MCF 10A (cell line): ENCODE measurements at regions not wholly inside any gene's neighbourhood (a gene's known extent, or its start where the extent isn't known, plus 50 kb on each side); places are given as distances from the start of the nearest gene placed in this dataset.

Source experiments
- BruUV-seq: library from RNA; stranded (reverse); fragments of 400-500 nt; replicated peaks from 2 replicates; lab custom pipeline; 2021; lab: Mats Ljungman, UMichigan
- CTCF ChIA-PET: fragments of 300-600 bp; sonication (Branson Sonifier 250); formaldehyde crosslinking; extraction: SDS; loops from one replicate; lab custom pipeline; 2021; ENCODE audit warnings: antibody characterized with exemption, inconsistent platforms; lab: Yijun Ruan, JAX
- POLR2A ChIA-PET: fragments of 300-600, 350-650 bp; sonication (Branson Sonifier 250); formaldehyde crosslinking; extraction: SDS; loops from one replicate; lab custom pipeline; 2020; ENCODE audit warnings: antibody characterized with exemption, inconsistent platforms; lab: Yijun Ruan, JAX
- DNase-seq: peaks from one replicate; pipeline ENCODE4 v3.0.0-alpha.2; 2018; ENCODE audit not compliant: unreplicated experiment
- H3K27ac Mint-ChIP-seq: one replicate; pipeline ENCODE4 v1.8.0; 2022; ENCODE audit warnings: mild to moderate bottlenecking, low read depth, mixed read lengths; ENCODE audit not compliant: unreplicated experiment
- H3K27me3 Mint-ChIP-seq: one replicate; pipeline ENCODE4 v1.8.0; 2022; ENCODE audit warnings: mixed read lengths; ENCODE audit not compliant: insufficient read depth, unreplicated experiment
- H3K36me3 Mint-ChIP-seq: one replicate; pipeline ENCODE4 v1.8.0; 2022; ENCODE audit warnings: mild to moderate bottlenecking, moderate library complexity, mixed read lengths; ENCODE audit not compliant: insufficient read depth, unreplicated experiment
- H3K4me1 Mint-ChIP-seq: one replicate; pipeline ENCODE4 v1.8.0; 2022; ENCODE audit warnings: mixed read lengths; ENCODE audit not compliant: insufficient read depth, unreplicated experiment
- H3K4me3 Mint-ChIP-seq: one replicate; pipeline ENCODE4 v1.8.0; 2022; ENCODE audit warnings: mild to moderate bottlenecking, moderate library complexity, mixed read lengths; ENCODE audit not compliant: unreplicated experiment
- H3K9me3 Mint-ChIP-seq: one replicate; pipeline ENCODE4 v1.8.0; 2022; ENCODE audit warnings: mixed read lengths; ENCODE audit not compliant: unreplicated experiment
- CTCF ChIP-seq: fragments of 200-600 bp; IDR thresholded peaks from one replicate; pipeline ENCODE4 v1.8.0; 2022; ENCODE audit warnings: antibody characterized with exemption, mild to moderate bottlenecking; ENCODE audit not compliant: unreplicated experiment
- intact Hi-C: fragments of 100-400 bp; cut with micrococcal nuclease; formaldehyde crosslinking; loops from 2 replicates; pipeline ENCODE4 v1.14.1; 2022

GRCh38 chr1:221815660-221816059 is 73.8 kb upstream of the DUSP10 start:
- intact Hi-C loops: no loop called here

GRCh38 chr1:221813887-221814286 is 72.0 kb upstream of the DUSP10 start:
- CTCF ChIA-PET: interaction anchor here (1.0 to 1.1 kb wide), 2 partner anchors 642 to 939 kb away, joined by 3 read pairs; no protein-coding TSS in a partner anchor

More at GRCh38 chr1:221815660-221816059, 73.8 kb upstream of the DUSP10 start:
- Mint-ChIP-seq H3K9me3 (peaks cover 7% of the 10 kb centered on the region), H3K27ac (no peak overlapping the region), H3K4me3 (no peak overlapping the region), H3K4me1 (peaks cover 23% of the 10 kb centered on the region), H3K36me3 (no peaks in the 10 kb centered on the region), H3K27me3 (no peaks in the 10 kb centered on the region)
- no peak for DNase-seq
- ChIA-PET POLR2A (interaction anchor here (0.9 to 2.5 kb wide), 4 partner anchors 10 to 72 kb away, joined by 3 to 11 read pairs (median 6); no protein-coding TSS in a partner anchor), CTCF (interaction anchor here (0.6 to 1.5 kb wide), 4 partner anchors 13 to 640 kb away, joined by 3 to 7 read pairs (median 4); no protein-coding TSS in a partner anchor)
- TF ChIP-seq CTCF: no peak
- BruUV-seq: no TSS peak

GRCh38 chr1:221812905-221813597 is 71.2 kb upstream of the DUSP10 start:
- Mint-ChIP-seq H3K4me1 (peaks cover 31% of the 10 kb centered on the region), H3K27me3 (no peaks in the 10 kb centered on the region), H3K4me3 (no peak overlapping the region), H3K36me3 (no peaks in the 10 kb centered on the region), H3K9me3 (peaks cover 7% of the 10 kb centered on the region), H3K27ac (no peak overlapping the region)
- BruUV-seq: no TSS peak
- ChIA-PET POLR2A (interaction anchor here (0.7 to 1.9 kb wide), 2 partner anchors 14 to 250 kb away, joined by 4 to 5 read pairs; no protein-coding TSS in a partner anchor), CTCF (interaction anchor here (0.6 to 1.0 kb wide), 3 partner anchors 107 to 642 kb away, joined by 3 read pairs; no protein-coding TSS in a partner anchor)
- intact Hi-C loops: no loop called here
- no peak for DNase-seq
- TF ChIP-seq CTCF: no peak

More at GRCh38 chr1:221813887-221814286, 72.0 kb upstream of the DUSP10 start:
- Mint-ChIP-seq H3K27ac (no peak overlapping the region), H3K27me3 (no peaks in the 10 kb centered on the region), H3K4me3 (no peak overlapping the region), H3K9me3 (peaks cover 7% of the 10 kb centered on the region), H3K36me3 (no peaks in the 10 kb centered on the region), H3K4me1 (peaks cover 31% of the 10 kb centered on the region)
- intact Hi-C loops: no loop called here
- TF ChIP-seq CTCF: no peak
- no peak for DNase-seq
- BruUV-seq: no TSS peak
- POLR2A ChIA-PET: interaction anchor here (0.8 to 2.5 kb wide), 5 partner anchors 11 to 72 kb away, joined by 4 to 11 read pairs (median 5); partner anchors contain the start of gene DUSP10

- TF ChIP-seq CTCF: no peak
- no peak for DNase-seq
- CTCF ChIA-PET: interaction anchor here (0.7 kb wide), 1 partner anchor 259 kb away, joined by 4 read pairs; no protein-coding TSS in a partner anchor
- no peak overlapping the region for H3K27ac Mint-ChIP-seq
- intact Hi-C loops: no loop called here
- no TSS peak for BruUV-seq
- peaks cover 28% of the 10 kb centered on the region for H3K4me1 Mint-ChIP-seq
- POLR2A ChIA-PET: no interaction called here
- H3K27me3 Mint-ChIP-seq: no peaks in the 10 kb centered on the region
- H3K36me3 Mint-ChIP-seq: no peaks in the 10 kb centered on the region
- H3K9me3 Mint-ChIP-seq: peaks cover 7% of the 10 kb centered on the region
- no peak overlapping the region for H3K4me3 Mint-ChIP-seq
Measured at GRCh38 chr1:221812088-221812752, 70.3 kb upstream of the DUSP10 start.
